Activated CD4-positive, alpha-beta T cell treated with anti-CD3 and anti-CD28 coated beads, Interleukin-2, Interleukin-6, amounts not matched to agents 100 ng/mL and 50 ng/mL, durations not matched to agents 16 hours and 8 hours (primary cell): ENCODE measurements at regions not wholly inside any gene's neighbourhood (a gene's known extent, or its start where the extent isn't known, plus 50 kb on each side); places are given as distances from the start of the nearest gene placed in this dataset.

Source experiments
- DNase-seq: peaks from one replicate; pipeline ENCODE4 v3.0.0-alpha.2; 2020

DNA sequence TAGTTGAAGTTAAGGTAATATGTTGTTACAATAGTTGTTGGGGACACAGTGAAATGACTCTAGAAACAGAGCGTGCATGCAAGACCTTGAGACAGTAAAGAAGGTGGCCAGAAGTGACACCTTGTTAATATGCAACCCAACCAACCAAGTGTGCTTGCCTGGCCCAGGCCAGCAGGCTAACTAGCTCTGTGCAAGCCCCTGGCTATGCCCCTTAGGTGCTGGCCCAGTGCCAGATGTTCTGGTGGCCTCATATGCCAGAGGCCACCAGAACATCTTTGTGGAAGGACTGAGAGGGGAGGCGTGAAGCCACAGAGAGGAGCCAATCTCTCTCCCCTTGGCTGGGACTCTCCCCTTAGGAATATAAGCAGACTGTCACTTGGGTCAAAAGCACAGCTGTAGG is 111.2 kb upstream of the JUN start:
- DNase-seq: no peak

- DNase-seq: no peak
Measured at GRCh38 chr1:58895559-58896145, 111.8 kb upstream of the JUN start.

GRCh38 chr1:58896246-58897183 is 112.7 kb upstream of the JUN start:
- no peak for DNase-seq

- no peak for DNase-seq
Measured at GRCh38 chr1:58898739-58899586, 115.1 kb upstream of the JUN start.

DNA sequence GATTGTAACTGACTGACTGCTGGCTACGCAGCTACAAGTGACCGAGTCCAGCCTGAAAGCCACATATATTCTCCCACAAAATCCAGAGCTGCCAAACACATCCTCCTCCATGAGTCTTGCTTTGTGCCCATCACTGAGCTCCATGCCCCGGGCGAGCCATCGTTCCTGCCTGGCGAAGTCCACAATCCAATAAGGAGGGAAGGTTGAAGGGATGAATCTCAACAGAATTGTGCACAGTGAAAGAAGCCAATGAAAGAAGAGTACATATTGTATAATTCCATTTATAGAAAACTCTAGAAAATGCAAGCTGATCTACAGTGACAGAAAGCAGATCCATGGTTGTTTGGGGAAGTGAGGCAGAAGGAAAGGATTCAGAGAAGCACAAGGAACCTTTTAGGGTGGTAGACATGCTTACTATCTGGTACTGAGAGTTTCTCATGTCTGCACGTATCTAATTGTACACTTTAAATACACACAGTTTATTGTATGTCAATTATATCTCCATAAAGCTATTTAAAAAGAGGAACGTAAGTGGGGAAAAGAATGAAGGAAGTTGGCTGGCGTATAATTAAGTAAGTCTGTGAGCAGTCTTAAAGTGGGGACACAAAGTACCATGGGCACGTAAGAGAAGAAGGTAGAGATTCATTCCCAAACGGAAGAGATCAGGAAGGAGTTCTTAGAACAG is 115.9 kb upstream of the JUN start:
- DNase-seq: no peak

GRCh38 chr1:58900396-58900795 is 116.5 kb upstream of the JUN start:
- no peak for DNase-seq

- DNase-seq: no peak
Measured at GRCh38 chr1:58901008-58901407, 117.2 kb upstream of the JUN start.

DNA sequence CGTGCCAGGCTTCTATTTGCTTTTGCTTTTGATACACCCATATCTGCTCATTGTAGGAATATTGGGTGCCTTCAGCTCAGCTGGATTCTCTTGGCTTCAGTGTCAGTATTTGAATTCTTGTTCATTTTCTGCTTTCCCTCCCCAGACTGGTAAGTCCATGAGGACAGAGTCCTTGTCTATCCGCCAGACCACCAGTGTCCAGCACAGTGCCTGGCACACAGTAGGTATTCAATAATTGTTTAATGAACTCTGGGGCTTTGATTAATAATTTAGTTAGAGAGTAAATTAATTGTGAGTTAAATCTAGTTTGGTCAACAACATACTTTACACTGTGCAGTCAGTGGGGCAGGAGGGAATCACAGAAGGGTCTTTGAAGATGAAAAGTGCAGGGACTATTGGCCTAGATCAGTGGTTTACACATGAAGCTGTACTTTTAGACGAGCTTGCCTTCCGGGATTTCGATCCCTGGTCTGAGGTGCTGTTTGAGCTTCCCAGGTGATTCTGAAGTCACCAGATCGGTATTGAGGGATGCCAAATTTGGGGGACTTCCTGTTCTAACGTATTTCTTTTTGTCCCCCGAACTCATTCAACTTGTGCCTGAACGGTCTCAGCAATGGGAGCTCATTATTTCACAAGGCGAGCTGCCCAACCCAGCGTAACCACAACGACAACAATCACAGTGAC is 119.1 kb upstream of the JUN start:
- no peak for DNase-seq

- DNase-seq: peak; percentile 89
Measured at GRCh38 chr1:58903514-58904298, 119.9 kb upstream of the JUN start.

- no peak for DNase-seq
Measured at GRCh38 chr1:58904299-58905125, 120.7 kb upstream of the JUN start.

DNA sequence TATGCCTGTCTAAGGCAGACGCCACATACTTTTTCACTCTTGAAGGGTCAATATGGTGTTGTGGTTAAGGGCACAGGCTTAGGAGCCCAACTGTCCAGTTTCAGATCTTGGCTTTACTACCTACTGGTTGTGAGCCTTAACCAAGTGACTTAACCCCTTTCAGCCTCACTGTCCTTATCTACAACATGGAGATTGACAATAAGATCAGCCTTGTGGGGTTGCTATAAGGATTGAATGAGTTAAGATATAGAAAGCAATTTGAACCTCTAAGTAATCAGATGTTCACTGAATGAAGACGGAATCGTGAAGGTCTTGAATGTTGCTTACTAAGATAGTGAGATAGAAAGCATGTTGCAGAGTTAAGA is 121.3 kb upstream of the JUN start:
- DNase-seq: no peak

DNA sequence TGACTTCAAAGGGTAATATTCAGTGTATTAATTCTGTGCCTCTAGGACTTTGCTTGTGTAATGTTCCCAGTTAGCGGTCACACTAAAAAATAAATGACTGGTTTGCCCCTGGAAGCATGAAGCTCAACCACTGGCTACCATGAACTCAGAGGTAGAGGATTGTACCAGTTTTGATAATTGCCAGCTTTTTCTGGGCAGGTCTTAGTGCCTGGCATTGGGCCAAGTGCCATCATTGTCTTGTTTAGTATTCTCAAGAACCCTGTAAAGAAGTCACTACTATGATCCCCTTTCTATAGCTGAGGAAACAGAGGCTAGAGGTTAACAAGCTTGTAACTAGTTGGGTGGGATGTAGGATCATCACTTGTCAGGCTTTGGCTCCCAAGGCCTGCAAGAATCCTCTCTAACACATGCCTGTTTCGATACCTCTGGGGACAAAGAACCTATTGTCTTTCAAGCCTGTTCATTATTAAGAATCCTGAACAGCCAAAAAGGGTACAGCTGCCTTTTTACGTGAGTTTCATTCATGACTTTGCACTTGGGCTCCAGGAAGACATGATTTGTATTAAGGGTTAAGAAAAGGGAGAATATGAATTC is 121.9 kb upstream of the JUN start:
- DNase-seq: no peak

GRCh38 chr1:58907398-58907797 is 123.6 kb upstream of the JUN start:
- DNase-seq: no peak

DNA sequence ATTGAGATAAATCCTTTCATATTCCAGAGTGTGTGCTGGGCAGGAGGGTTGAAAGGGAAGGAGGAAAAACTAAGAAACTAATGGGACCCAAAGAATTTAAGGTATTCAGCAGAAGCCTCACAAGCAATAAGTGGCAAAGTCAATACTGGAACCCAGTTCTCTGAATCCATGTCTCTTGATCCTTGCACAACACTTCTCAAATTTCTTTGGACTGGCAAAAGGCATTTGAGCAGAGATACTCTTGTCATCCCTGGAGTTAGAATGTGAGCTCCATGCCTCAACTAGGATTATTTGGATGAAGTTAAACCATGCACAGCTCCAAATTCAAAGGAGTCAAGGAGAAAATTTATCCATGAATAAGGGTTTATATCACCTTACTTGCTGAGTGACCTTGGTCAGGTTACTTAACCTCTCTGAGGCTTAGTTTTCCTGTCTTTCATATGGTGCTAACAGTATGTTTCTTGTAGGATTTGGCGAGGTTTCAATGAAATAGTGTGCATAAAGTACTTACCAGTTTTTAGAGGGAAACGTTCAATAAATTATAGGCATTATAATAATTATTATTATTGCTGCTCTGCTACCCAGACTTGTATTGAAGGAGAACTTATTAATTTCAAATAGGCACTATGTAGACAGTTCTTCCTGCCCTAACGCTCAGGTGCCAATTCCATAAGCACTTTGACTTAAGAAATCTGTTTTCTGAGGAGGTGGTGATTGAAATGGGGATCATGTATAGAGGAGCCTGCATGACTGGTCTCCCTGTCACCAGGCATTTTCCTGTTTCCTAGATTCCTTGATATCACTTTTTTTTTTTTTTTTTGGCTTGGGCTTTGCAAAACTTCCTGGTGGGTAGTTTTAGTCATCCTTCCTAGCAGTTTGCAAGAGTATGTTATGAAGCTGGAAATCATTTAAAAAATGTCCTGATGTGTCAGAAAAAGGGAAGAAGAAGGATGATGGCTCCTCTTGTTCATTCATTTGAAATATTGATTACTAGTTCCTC is 125.0 kb upstream of the JUN start:
- DNase-seq: no peak

- DNase-seq: no peak
Measured at GRCh38 chr1:58909914-58910681, 126.3 kb upstream of the JUN start.

- DNase-seq: no peak
Measured at GRCh38 chr1:58911841-58912499, 128.1 kb upstream of the JUN start.

GRCh38 chr1:58914925-58915324 is 131.1 kb upstream of the JUN start:
- no peak for DNase-seq

DNA sequence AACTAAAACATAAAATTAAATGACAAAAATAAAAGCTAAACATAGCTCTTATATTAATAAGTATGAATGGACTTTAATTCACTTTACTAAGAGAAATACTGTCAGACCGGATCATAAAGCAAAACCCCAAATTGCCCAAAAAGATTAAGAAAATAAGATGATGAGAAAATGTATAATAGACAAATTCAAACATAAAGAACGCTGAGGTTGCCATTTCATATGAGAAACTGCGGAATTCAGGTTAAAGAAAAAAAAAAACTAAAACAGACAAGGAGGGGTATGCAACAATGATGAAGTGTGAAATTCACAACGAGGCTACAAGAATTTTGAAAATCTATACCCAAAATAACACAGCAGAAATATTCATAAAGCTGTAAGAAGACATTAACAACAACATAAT is 133.6 kb upstream of the JUN start:
- DNase-seq: no peak
